Stimulated activated CD8-positive, alpha-beta memory T cell treated with anti-CD3 and anti-CD28 coated beads, Interleukin-4, amount 100 ng/mL, for 4 hours (primary cell): ENCODE measurements at regions not wholly inside any gene's neighbourhood (a gene's known extent, or its start where the extent isn't known, plus 50 kb on each side); places are given as distances from the start of the nearest gene placed in this dataset.

Experiments
- DNase-seq, 2 donors: peaks; one replicate each; pipeline ENCODE4 v3.0.0-alpha.2; 2020; ENCODE audit warnings: low read depth in 2 of 2, low spot score in 1 of 2

DNA sequence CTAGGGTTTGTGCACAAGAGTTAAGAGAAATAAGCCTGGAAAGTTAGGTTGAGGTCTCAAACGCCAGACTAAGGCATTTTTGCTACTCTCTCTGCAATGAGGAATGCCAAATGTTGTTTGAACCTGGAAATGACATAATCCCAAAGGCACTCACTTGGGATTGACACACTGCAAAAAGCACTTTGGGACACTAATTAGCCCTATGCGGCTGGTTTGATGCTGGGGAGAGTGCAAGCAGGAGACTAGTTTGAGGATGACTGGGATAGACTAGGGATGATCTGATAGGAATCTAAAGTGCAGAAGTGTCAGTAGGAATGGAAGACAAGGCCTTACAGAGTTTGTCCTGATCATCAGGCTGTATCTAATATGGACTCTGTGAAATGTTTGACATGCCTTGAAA lies 469.0 kb downstream of the SLC4A3 start:
- DNase-seq = no peak

DNA sequence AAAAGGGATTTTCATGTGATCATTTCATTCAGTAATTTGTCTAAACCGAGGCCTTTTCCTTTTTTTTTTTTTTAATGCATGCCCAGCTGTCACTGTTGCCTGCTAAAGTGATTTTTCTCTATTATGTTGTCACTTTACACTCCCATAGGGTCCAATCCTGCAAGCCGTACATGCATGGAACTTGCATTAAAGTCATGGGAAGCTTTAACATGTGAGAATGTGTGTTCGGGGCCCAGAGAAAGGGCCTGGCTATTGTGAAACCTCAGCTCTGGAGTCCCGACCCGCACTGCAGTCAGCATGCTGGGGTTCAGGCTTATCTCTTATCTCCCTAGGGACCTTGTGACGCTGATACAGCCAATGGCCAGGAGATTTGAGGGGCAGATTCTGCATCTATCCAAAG lies 474.6 kb downstream of the SLC4A3 start:
- no peak for DNase-seq

DNA sequence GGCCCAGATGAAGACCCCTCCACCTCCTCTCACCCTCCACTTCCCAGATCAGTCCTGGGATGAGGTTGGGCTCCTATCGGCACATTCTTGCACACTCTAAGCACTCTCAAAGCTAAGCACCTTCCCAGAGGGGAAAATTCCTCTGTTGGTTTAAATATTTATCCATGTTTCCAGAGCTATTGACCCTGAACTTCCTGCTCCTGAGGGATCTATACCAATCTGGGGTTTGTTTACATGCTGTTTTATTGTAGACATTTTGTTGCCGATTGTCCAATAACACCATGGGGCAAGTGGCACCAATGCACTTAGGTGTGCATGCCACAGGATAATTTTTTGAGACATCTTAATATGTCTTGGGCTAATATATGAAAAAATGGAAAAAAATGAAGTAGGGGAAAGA lies 476.2 kb downstream of the SLC4A3 start:
- DNase-seq = no peak

DNA sequence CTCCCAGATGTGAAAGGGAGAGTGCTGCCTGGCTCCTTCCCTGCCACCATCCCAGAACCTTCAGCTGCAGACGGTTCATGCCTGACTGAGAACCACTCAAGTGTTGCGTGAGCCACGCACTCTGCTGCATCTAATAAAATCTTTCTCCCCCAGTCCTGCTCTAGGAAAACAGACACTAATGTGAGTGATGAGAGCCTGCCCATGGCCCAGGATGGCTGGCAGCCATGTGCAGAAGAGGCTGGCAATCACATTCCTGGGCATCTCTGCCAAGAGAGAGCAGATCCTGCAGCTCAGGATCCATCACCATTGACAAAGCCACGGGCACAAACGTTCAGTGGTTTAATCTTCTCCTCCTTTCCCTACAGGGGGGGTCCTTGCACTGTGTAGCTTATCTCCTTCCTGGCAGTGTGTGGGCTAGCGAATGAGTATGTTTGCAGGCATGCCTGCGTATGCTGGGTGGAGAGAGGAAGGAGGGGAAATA lies 477.5 kb downstream of the SLC4A3 start:
- DNase-seq = no peak

DNA sequence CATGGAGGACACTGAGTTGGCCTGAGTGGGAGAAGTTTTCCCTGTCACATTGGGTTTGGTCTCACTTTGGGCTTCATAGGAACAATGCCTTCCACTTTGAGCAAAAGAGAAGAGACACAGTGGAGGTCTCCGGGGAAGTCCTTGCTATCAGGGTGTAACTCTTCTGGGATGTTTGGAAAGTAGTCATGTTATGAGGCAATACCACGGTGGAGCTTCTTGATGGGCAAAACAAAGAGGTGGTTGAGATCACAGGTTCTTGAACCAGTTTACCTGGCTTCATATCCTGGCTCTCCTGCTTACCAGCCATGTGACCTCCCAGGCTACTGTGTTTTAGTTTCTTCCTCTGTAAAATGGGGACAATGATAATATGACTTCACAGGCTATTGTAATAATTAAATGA lies 478.6 kb downstream of the SLC4A3 start:
- DNase-seq = no peak

DNA sequence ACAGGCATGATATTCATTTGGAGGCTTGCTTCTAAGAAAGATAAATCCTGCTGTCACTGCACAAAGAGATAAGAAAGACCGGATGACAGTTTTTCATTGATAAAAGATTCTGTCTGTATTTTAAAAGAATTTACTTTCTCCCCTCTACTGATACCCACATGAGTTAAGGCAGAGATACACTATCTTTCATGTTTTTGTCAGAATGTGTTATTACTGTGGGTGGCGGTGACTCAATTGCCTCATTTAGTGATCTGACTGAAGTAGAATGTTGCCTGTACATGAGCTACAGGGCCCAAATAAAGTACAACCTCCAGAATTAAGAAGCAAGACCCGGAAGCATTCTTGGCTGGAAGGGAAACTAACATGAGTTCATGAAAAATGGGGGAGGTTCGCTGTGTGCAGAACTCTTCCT lies 480.0 kb downstream of the SLC4A3 start:
- DNase-seq = no peak

DNA sequence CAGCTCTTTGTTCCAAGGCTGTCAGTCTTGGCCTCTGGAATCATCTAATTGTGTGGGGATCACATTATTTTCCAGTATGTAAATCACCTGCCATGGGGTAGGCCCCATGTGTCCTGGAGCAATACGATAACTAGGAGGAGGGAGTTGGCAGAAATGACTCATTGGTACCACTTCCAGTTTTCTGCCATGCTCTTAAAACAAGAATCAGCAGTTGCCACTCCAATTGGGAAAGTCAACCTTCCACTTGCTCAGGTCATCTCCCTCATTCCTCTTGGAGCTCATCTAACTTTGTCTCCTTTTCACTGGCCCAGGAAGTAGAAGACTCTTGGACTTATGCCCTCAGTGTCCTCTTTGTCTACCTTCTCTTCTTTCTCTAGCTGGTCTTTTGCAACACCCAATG lies 487.0 kb downstream of the SLC4A3 start:
- DNase-seq = no peak

DNA sequence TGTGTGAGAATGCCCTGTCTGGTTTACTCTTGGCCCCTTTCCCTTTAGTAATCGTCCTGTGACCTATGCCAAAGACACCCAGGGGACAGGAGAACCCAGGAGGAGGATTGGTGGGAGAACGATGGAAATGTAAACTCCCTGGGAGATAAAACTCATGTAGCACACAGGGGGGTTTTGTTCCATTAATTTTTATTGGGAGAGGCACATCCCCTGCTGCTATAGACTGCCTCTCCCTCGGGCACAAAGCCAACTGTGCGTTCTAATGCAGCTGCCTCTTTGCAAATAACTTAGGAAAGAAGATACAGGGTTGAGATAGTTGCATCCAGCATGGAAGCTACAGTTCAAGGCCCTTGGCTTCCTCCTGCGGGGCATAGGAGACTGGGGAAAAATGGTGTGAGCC lies 489.6 kb downstream of the SLC4A3 start:
- no peak for DNase-seq

DNA sequence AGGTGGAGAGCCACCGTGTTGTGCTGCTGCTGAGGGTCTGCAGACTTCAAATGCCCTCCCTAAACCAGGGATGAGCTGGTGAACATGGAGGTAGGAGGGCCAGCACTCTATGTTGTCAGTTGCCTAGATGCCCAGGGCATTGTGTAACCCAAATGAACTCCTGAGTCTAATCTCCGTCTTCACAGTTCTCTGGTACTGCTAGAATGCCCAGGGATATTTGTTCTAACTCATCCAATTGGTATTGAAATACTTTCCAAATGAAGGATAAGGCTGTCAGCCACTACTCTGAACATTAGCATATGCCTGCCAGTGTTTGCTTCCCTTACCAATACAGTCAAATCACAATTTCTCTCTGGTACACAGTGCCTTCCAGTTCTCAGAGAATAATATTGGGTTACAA lies 492.6 kb downstream of the SLC4A3 start:
- DNase-seq = no peak

DNA sequence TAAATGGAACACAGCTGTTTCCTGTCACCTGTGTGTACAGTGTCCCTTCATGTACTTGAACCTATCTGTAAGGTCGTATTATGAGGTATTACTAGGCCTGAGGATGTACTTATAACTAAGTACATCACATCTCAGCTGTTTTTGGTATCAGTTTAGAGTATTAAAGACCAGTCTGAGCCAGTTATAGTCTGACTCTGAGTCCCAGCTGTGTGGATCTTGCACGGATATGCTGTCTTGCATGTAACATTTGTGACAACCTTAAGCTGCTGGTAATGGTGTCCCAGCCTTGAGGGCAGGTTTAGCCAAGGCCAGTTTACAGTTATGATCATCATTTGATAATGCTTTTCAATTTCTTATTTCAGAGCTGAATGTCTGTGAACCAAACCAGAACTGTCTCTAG lies 496.3 kb downstream of the SLC4A3 start:
- no peak for DNase-seq

DNA sequence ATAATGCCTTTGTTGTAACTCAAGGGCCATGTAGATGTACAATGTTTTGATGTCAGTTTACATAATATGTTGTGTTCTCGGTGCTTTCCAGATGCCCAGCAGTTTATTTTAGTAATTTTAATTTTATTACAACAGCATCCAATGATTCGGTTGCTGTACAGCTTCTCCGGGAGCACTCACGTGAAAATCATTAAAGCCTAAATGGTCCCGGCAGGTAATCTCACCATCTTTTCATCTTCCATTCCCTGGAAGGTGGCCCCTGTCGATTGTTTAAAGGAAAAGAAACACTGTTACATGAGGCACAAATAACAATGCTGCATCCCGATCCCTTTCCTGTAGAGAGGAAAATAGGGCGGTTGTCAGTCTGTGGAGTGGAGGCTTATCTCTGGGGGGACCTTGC lies 498.1 kb downstream of the SLC4A3 start:
- DNase-seq = no peak

DNA sequence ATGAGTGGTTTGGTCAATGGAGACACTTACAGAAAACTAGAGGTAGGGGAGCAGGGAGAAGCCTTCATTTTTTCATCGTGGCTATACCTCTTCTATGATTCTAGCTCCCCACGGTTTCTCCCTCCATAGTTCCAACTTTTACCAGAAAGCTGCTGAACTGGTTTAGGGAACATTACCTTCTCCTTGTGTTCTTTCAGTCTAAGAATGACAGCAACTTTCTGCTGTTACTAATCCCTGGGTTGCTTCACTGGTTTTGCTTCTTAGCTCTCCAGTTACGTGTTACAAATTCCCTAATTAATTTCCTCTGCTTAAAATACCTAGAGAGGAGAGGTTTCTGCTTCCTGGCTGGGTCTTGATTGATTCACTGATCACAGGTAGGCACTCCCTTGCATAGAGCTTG lies 499.9 kb downstream of the SLC4A3 start:
- no peak for DNase-seq

DNA sequence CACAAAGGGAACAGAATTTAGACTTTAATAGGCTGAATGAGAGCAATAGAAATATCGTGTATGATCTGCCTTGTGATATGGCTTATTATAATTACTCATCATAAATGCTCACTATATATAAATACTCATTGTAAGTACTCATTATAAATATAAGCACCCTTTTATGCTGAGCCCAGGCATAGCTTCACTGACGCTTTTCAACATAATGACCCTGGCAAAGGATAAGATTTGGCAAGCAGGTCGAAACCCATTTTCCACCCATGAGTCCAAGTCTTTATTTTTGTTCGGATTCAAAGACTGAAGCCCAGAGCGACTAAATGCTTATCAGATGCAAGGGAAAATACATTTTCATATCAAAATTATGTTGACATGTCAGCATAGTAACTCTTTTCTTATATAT lies 500.4 kb downstream of the SLC4A3 start:
- DNase-seq = no peak

DNA sequence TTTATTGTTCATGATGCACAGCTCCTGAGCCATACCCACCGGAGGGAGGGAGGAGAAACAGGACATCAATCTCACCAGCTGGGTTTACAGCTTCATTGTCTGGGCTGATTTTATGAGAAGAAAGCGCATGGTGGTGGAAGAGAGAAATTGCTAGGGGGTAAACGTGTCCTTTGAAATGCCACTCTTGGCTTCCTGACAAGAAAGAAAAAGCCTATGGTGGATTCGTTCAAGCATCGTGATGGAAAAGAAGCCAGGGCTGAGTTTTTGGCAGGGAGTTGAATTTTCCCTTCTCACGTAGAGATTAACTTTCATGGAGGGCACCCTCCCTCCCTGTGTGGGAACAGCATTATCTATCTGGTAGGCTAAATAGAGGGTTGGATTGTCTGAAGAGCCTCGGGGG lies 502.0 kb downstream of the SLC4A3 start:
- DNase-seq = no peak

DNA sequence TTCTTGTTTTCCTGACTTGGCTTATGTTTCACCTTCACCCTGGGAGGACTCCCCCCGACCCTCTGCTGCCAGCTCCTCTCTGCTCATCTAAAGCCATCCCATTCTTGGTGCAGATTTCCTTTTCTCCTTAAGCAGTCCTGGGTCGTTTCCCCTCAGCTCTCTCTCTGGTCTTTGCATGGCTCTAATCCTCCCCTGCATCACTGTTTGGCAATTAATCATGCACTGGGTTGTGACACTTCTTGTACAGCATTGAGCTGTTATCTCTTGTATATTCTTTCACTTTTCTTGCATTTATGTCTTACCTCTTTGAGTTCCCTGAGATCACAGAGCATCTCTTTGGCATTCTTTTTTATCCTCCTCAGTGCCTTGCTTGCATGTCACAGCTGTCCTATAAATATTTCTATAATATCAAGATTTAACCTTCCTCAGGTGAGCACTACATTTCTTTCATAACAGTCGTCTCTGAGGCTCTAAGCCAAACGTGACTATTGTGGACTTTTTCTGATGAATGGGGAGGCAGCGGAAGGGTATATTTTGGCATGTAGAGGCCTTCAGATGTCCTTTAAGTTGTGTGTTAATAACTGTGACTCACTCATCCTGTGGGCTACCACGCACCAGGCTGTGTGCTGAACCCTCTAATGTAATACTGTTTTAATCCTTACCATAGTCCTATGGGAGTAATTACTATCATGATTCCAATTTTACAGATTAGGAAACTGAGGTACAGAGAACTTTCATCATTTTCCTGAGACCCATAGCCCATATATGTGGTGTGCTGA lies 507.5 kb downstream of the SLC4A3 start:
- no peak for DNase-seq

DNA sequence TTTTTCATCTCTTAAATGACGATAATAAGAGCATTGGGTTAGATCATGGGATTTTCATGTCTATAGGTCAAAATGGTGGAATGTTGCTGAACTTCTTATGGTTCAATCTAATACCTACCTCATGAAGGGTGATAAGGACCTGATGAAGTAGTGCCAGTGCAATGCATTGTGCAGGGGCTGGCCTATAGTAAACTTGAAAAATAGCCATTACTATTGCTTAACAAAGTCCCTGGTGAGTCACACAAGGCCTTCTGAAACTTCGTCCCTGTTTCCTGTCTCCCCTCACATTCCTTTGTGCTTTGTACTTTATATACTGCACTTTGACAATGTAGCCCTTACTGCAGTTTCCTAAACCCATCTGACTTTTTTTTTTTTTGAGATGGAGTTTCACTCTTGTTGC lies 515.9 kb downstream of the SLC4A3 start:
- no peak for DNase-seq

DNA sequence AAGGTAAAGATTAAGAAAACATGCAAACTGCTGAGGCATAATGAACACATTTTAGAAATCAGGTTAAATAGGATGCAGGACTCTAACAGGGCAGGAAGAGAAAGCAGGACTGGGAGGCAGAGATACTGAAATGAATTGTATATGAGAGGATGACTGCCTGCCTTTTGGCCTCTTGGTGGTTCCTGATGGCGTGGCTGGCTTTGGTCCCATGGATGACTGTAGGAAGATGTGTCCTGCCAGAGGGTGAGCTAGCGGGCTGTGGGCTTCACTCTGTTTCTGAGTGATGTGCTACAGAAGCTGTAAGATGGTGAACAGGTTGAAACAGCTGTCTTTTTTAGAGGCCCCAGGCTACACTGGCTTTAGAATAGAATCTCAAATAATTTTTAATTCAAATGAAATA lies 517.0 kb downstream of the SLC4A3 start:
- DNase-seq = no peak

DNA sequence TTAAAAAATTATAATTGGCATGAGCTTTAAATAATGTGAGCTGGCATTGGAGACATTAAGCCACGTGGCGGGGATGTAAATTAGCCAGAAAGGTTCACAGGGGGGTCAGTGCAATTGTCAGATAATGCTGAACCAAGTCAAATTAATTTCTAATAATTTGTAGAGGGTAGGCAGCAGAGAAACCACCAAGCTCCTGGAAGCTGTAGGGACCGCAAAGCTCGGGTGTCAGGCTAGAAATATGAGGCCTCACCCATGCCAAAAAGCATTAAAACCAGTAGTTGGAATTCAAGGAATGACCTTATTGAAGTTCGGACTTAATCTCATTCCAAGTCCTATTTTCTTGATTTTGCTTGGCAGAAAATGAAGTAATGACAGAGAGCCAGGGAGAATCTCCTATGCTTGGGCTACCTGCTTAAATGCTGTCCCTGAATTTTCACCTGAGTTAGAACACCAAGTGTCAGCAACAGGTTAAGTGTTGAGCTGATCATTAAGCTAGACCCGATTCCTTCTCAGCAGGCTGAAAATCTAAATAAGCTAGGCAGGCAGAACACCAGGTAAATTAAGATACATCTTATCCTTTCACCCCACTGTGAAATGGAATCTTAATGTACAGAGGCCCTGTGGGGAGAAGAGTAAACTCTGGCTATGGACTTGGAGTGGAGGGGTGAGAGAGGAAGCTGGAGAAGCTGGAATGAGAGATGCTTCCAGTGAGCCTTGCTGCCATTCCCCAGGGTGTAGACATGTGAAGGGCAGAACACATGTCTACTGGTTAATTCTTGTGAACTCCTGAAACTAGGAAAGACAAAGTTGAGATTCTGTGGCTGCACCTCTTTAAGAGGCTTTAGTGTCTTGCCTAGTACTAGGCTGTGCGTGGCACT lies 520.0 kb downstream of the SLC4A3 start:
- no peak for DNase-seq

DNA sequence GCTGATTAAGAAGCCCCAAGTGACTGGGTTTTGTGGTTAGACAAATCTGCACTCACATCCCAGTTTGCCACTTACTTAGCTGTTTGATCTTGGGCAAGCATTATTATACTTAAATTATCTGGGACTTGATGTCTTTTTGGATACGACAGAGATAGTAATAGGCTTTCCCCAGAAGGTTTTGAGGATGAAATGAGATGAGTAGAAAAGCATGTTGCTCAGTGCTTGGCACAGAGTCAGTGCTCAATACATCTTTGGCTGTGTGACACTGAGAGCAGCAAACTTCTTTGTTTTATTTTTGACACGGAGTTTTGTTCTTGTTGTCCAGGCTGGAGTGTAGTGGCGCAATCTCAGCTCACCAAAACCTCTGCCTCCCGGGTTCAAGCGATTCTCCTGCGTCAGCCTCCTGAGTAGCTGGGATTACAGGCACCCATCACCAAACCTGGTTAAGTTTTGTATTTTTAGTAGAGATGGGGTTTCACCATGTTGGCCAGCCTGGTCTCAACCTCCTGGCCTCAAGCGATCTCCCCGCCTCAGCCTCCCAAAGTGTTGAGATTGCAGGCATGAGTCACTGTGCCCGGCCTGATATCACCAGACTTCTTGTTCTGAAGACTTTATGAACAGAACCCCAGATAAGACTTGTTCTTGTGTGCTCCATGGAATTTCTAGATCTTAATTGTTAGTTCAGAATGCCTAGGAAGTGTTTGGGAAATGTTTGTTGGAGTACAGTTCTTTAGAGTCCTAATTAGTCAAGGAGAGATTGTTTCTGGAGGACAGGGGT lies 521.2 kb downstream of the SLC4A3 start:
- DNase-seq = no peak

DNA sequence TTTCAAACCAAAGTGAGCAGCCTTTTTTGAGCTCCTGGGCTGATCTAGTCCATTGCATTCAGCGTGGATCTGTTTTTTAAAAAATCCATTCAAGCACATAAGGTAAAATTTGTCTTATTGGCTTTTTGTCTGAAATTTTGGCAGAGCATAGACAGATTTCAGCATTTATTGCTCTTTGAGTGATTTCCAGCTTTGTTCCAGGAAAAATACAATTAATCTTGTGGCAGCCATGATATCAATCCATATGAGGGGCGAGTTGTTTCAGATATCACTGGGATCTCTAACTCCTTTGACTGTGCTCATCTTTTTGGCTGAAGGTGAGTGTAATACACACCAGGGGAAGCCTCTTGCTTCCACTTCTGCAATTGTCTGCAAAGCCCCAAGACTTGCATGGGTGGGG lies 523.9 kb downstream of the SLC4A3 start:
- no peak for DNase-seq

DNA sequence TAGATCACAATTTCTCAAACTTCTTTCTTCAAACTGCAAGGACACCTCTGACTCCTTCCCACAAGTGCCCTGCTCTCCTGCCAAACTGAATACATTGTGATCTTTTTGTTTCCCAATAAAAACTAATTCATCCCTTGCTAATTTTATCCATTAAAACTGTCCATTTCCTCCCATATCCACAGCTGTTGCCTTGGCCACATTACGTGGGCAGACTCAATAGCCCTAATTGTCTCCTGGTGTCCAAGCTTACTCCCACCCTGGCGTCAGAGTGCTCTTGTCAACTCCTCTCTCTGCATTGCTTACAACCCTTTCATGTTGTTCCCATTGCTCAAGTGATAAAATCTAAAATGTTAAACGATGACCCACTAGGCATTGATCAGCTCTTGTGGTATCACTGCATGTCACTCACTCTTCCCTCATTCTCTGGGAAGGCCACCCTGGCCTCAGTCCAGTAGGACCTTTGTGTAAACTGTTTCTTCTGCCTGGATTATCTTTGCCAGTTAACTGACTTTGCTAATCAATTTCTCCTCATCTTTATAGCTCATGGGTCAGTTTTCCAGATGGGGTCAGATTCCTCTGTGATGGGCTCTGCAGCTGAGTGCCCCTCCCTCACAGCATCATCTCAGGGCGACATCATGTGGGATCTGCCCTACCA lies 525.0 kb downstream of the SLC4A3 start:
- DNase-seq = no peak
